CD14-positive monocyte (primary cell): ENCODE measurements at regions not wholly inside any gene's neighbourhood (a gene's known extent, or its start where the extent isn't known, plus 50 kb on each side); places are given as distances from the start of the nearest gene placed in this dataset.

Experiments
- DNase-seq, 3 donors: peaks; one replicate each; pipeline ENCODE4 v3.0.0-alpha.2; 2011 to 2022
- H2AFZ ChIP-seq: 2 replicates; pipeline ENCODE4 v1.6.0; 2012; ENCODE audit warnings: mild to moderate bottlenecking, low read depth, low read length, inconsistent platforms; ENCODE audit not compliant: insufficient read depth, poor library complexity, severe bottlenecking
- H3K27ac ChIP-seq, 2 donors: 1 replicate in 1 of 2; 2 replicates in 1 of 2; pipeline ENCODE4 v1.5.1; 2012 to 2013; ENCODE audit warnings: low read length in 2 of 2, control low read depth in 1 of 2, inconsistent platforms in 1 of 2, low read depth in 1 of 2, mild to moderate bottlenecking in 1 of 2
- H3K27me3 ChIP-seq, 2 donors: one replicate each; pipeline versions ENCODE4 v1.6.0 to v1.6.1; 2011 to 2013; ENCODE audit warnings: low read length in 2 of 2; ENCODE audit not compliant: control insufficient read depth in 2 of 2, insufficient read depth in 2 of 2
- H3K36me3 ChIP-seq, 2 donors: replicated peaks in 1 of 2; 1 replicate in 1 of 2; 2 replicates in 1 of 2; pipeline versions ENCODE4 v1.5.1 to v1.6.1; 2012 to 2013; ENCODE audit warnings: low read length in 2 of 2, control low read depth in 1 of 2, inconsistent platforms in 1 of 2, mild to moderate bottlenecking in 1 of 2; ENCODE audit not compliant: insufficient read depth in 2 of 2, control insufficient read depth in 1 of 2
- H3K4me1 ChIP-seq, 2 donors: 1 replicate in 1 of 2; 2 replicates in 1 of 2; pipeline versions ENCODE4 v1.5.1 to v1.6.1; 2012 to 2013; ENCODE audit warnings: low read length in 2 of 2, control low read depth in 1 of 2, inconsistent platforms in 1 of 2, mild to moderate bottlenecking in 1 of 2, moderate library complexity in 1 of 2; ENCODE audit not compliant: insufficient read depth in 2 of 2, control insufficient read depth in 1 of 2
- H3K4me2 ChIP-seq: replicated peaks from 2 replicates; pipeline ENCODE3; 2012; ENCODE audit warnings: low read length, moderate library complexity, mild to moderate bottlenecking; ENCODE audit not compliant: poor library complexity, severe bottlenecking; ENCODE audit errors: extremely low read depth
- H3K4me3 ChIP-seq, 3 experiments: fragments of 200-600 bp in 1 of 3; sonication (generic) in 1 of 3; replicated peaks in 1 of 3; 1 replicate in 2 of 3; 2 replicates in 1 of 3; pipeline ENCODE4 v1.5.1; 2011 to 2013; ENCODE audit warnings: low read length in 3 of 3, mild to moderate bottlenecking in 3 of 3, control low read depth in 2 of 3, low read depth in 2 of 3, inconsistent platforms in 1 of 3, moderate library complexity in 1 of 3
- H3K79me2 ChIP-seq: 2 replicates; pipeline ENCODE4 v1.6.0; 2012; ENCODE audit warnings: mild to moderate bottlenecking, control low read depth, inconsistent platforms, low read length, moderate library complexity; ENCODE audit not compliant: insufficient read depth
- H3K9ac ChIP-seq: 2 replicates; pipeline ENCODE4 v1.6.0; 2017; ENCODE audit warnings: low read length, mild to moderate bottlenecking; ENCODE audit not compliant: insufficient read depth, poor library complexity, severe bottlenecking
- H3K9me3 ChIP-seq, 2 donors: replicated peaks in 1 of 2; 1 replicate in 1 of 2; 2 replicates in 1 of 2; pipeline versions ENCODE4 v1.5.1 to v1.6.1; 2012 to 2013; ENCODE audit warnings: low read length in 2 of 2, control low read depth in 1 of 2; ENCODE audit not compliant: control insufficient read depth in 1 of 2, insufficient read depth in 1 of 2
- H4K20me1 ChIP-seq: 2 replicates; pipeline ENCODE4 v1.6.0; 2012; ENCODE audit warnings: mild to moderate bottlenecking, low read length, control low read depth, moderate library complexity; ENCODE audit not compliant: insufficient read depth
- H3K27ac Mint-ChIP-seq, 7 donors: one replicate each; pipeline ENCODE4 v1.8.0; 2020; ENCODE audit warnings: mild to moderate bottlenecking in 7 of 7, mixed read lengths in 7 of 7, moderate library complexity in 6 of 7, inconsistent platforms in 2 of 7
- H3K27me3 Mint-ChIP-seq, 3 donors: one replicate each; pipeline ENCODE4 v1.8.0; 2021 to 2022; ENCODE audit warnings: low read depth in 3 of 3, mild to moderate bottlenecking in 3 of 3, mixed read lengths in 3 of 3, moderate library complexity in 3 of 3, inconsistent platforms in 1 of 3
- H3K36me3 Mint-ChIP-seq, 2 donors: one replicate each; pipeline ENCODE4 v1.8.0; 2020; ENCODE audit warnings: mixed read lengths in 2 of 2, inconsistent platforms in 1 of 2, mild to moderate bottlenecking in 1 of 2
- H3K4me1 Mint-ChIP-seq: one replicate; pipeline ENCODE4 v1.8.0; 2020; ENCODE audit warnings: mild to moderate bottlenecking, mixed read lengths
- H3K4me3 Mint-ChIP-seq, 2 donors: one replicate each; pipeline ENCODE4 v1.8.0; 2020; ENCODE audit warnings: mild to moderate bottlenecking in 2 of 2, mixed read lengths in 2 of 2, moderate library complexity in 1 of 2
- H3K9me3 Mint-ChIP-seq, 7 donors: one replicate each; pipeline ENCODE4 v1.8.0; 2020 to 2022; ENCODE audit warnings: mixed read lengths in 7 of 7, mild to moderate bottlenecking in 6 of 7, moderate library complexity in 6 of 7, inconsistent platforms in 2 of 7
- CTCF ChIP-seq: fragments of 200-600 bp; IDR thresholded peaks from one replicate; pipeline ENCODE4 v1.8.0; 2022; ENCODE audit warnings: antibody characterized with exemption, mild to moderate bottlenecking
- WGBS: methylation state at CpG from one replicate; pipeline ENCODE4 v1.1.5; 2013; ENCODE audit warnings: missing lambda C conversion rate; ENCODE audit not compliant: insufficient coverage; 5-methylcytosine and 5-hydroxymethylcytosine counted together
- intact Hi-C, 2 donors: fragments of 100-400 bp; cut with micrococcal nuclease; formaldehyde crosslinking; loops; one replicate each; pipeline versions ENCODE4 v1.15.0 to v1.15.1; 2023

DNA sequence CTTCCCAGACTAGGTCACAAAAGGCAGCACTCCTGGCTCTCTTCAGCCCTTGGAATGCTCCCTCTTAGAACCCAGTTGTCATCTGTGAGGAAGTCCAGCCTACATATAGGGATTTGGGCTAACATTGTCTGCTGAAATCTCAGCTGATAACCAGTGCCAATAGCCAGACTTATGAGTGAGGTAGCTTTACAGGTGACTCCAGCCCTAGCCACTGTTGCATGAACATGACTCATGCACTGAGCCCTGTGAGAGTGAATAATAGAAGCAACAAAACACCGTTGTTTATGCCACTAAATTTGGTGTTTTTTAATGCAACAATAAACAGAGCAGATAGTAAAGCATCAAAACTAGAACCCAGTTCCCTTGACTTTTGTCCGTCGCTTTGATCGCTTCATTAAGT is 433.2 kb downstream of the STIM2 start:
- no peaks in the 10 kb centered on the region for H4K20me1 ChIP-seq
- H3K4me2 ChIP-seq: no peak overlapping the region
- no peak for TF ChIP-seq CTCF
- no peaks in the 10 kb centered on the region for H3K79me2 ChIP-seq
- H3K36me3 ChIP-seq: no peaks in the 10 kb centered on the region
- H3K9ac ChIP-seq: no peak overlapping the region
- no peak for DNase-seq
- H3K27me3 Mint-ChIP-seq: no peaks in the 10 kb centered on the region
- intact Hi-C loops: no loop called here
- H3K27ac Mint-ChIP-seq: no peak overlapping the region
- no peaks in the 10 kb centered on the region for H3K36me3 Mint-ChIP-seq
- no peaks in the 10 kb centered on the region for H3K4me1 ChIP-seq
- no CpG with 5 or more reads among the region's 4 CpGs for WGBS
- no peak overlapping the region for H3K4me3 Mint-ChIP-seq
- no peak overlapping the region for H3K27ac ChIP-seq
- H3K27me3 ChIP-seq: no peaks in the 10 kb centered on the region
- no peak overlapping the region for H3K4me3 ChIP-seq
- no peaks in the 10 kb centered on the region for H3K4me1 Mint-ChIP-seq
- no peak overlapping the region for H2AFZ ChIP-seq
- H3K9me3 ChIP-seq: no peaks in the 10 kb centered on the region
- peaks cover 0 to 3% (median 0%) of the 10 kb centered on the region in 7 donors for H3K9me3 Mint-ChIP-seq

GRCh38 chr4:27304751-27305150 is 444.1 kb downstream of the STIM2 start:
- DNase-seq: no peak
- no peak for TF ChIP-seq CTCF
- H3K9me3 Mint-ChIP-seq: peaks cover 3 to 12% (median 7%) of the 10 kb centered on the region in 7 donors
- H3K27me3 Mint-ChIP-seq: no peaks in the 10 kb centered on the region
- no peak overlapping the region for H3K27ac Mint-ChIP-seq
- WGBS: no CpG with 5 or more reads among the region's 1 CpG
- no peaks in the 10 kb centered on the region for H3K4me1 ChIP-seq
- H3K4me1 Mint-ChIP-seq: no peaks in the 10 kb centered on the region
- no peaks in the 10 kb centered on the region for H3K36me3 ChIP-seq
- H3K9ac ChIP-seq: no peak overlapping the region
- no peaks in the 10 kb centered on the region for H4K20me1 ChIP-seq
- no peak overlapping the region for H3K4me2 ChIP-seq
- no peaks in the 10 kb centered on the region for H3K79me2 ChIP-seq
- peaks cover 11% of the 10 kb centered on the region in 2 donors for H3K9me3 ChIP-seq
- H3K4me3 ChIP-seq: no peak overlapping the region
- H3K36me3 Mint-ChIP-seq: no peaks in the 10 kb centered on the region
- H3K27ac ChIP-seq: no peak overlapping the region
- no peaks in the 10 kb centered on the region for H3K27me3 ChIP-seq
- intact Hi-C loops: loop anchor here in 1 of 2 donors (10.0 kb wide), 1 partner anchor 250 kb away; no protein-coding TSS in a partner anchor
- H2AFZ ChIP-seq: no peak overlapping the region
- no peak overlapping the region for H3K4me3 Mint-ChIP-seq
